ENCODE measurements at regions not wholly inside any gene's neighbourhood (a gene's known extent, or its start where the extent isn't known, plus 50 kb on each side); places are given as distances from the start of the nearest gene placed in this dataset.
"Not testable (repeated sequence)": the region's sequence is repeated elsewhere in the genome, so short reads cannot be mapped to it uniquely, and the experiment has no call there.

DNA sequence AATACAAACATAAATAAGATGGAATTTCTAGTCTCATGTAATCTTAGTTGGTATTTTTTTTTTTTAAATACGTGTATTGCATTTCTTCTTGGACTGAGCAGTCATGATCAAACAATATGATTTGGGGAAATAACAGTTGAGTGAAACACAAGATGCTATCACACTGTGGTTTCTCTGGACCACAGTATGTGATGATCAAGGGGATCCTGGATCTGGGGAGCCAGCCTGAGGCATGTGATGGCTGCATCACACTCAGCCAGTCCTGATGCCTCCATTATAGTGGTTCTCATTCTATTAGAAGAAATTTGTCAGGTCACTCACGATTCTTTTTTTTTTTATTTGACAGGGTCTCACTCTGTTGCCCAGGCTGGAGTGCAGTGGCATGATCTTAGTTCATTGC is 495.9 kb upstream of the POT1 start:
- ATAC-seq = no peak
- Histone ChIP-seq H3K27me3 (no peaks in the 10 kb centered on the region), H3K4me3 (no peak overlapping the region), H3K9me3 (no peaks in the 10 kb centered on the region), H3K27ac (no peak overlapping the region), H3K36me3 (no peaks in the 10 kb centered on the region), H3K4me1 (no peaks in the 10 kb centered on the region)
- in situ Hi-C loops (cut with MboI; ENCODE audit: low sequenced_read_pairs in 4 of 4) = no loop called here
- TF ChIP-seq POLR2A (IDR thresholded peaks at IDR 0.05) = no peak
- TF ChIP-seq, protein P1, sequence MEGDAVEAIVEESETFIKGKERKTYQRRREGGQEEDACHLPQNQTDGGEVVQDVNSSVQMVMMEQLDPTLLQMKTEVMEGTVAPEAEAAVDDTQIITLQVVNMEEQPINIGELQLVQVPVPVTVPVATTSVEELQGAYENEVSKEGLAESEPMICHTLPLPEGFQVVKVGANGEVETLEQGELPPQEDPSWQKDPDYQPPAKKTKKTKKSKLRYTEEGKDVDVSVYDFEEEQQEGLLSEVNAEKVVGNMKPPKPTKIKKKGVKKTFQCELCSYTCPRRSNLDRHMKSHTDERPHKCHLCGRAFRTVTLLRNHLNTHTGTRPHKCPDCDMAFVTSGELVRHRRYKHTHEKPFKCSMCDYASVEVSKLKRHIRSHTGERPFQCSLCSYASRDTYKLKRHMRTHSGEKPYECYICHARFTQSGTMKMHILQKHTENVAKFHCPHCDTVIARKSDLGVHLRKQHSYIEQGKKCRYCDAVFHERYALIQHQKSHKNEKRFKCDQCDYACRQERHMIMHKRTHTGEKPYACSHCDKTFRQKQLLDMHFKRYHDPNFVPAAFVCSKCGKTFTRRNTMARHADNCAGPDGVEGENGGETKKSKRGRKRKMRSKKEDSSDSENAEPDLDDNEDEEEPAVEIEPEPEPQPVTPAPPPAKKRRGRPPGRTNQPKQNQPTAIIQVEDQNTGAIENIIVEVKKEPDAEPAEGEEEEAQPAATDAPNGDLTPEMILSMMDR (IDR thresholded peaks at IDR 0.05 in 4 of 5, conservative IDR thresholded peaks at IDR 0.05 in 1 of 5) = no peak
- intact Hi-C loops (cut with DNase I; ENCODE audit: low total_unique reads) = no loop called here
- DNase-seq = no peak

DNA sequence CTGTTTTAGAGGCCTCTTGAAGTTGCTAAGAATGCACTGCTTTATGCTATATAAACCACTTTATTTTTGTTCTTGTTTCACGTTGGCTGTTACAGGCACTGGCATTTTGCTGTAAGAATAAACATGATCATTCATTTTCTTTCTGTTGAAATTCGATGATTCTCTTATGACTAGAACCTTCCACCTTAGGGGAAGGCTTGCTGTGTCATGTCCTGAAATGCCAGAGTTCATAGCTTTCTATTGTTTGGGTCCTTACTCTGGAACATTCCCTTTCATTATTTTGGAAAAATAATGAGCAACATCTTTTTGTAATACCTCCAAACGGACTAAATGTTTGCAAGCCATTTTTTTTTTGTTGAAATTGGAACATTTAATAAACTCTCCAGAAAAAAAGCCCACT is 495.1 kb upstream of the POT1 start:
- Histone ChIP-seq H3K27ac (no peak overlapping the region), H3K9me3 (no peaks in the 10 kb centered on the region), H3K4me3 (no peak overlapping the region), H3K4me1 (no peaks in the 10 kb centered on the region), H3K36me3 (no peaks in the 10 kb centered on the region), H3K27me3 (no peaks in the 10 kb centered on the region)
- ATAC-seq = no peak
- TF ChIP-seq POLR2A (IDR thresholded peaks at IDR 0.05) = no peak
- TF ChIP-seq, protein P1 (IDR thresholded peaks at IDR 0.05 in 4 of 5, conservative IDR thresholded peaks at IDR 0.05 in 1 of 5) = no peak
- in situ Hi-C loops (cut with MboI; ENCODE audit: low sequenced_read_pairs in 4 of 4) = no loop called here
- no peak for DNase-seq
- intact Hi-C loops (cut with DNase I; ENCODE audit: low total_unique reads) = no loop called here

DNA sequence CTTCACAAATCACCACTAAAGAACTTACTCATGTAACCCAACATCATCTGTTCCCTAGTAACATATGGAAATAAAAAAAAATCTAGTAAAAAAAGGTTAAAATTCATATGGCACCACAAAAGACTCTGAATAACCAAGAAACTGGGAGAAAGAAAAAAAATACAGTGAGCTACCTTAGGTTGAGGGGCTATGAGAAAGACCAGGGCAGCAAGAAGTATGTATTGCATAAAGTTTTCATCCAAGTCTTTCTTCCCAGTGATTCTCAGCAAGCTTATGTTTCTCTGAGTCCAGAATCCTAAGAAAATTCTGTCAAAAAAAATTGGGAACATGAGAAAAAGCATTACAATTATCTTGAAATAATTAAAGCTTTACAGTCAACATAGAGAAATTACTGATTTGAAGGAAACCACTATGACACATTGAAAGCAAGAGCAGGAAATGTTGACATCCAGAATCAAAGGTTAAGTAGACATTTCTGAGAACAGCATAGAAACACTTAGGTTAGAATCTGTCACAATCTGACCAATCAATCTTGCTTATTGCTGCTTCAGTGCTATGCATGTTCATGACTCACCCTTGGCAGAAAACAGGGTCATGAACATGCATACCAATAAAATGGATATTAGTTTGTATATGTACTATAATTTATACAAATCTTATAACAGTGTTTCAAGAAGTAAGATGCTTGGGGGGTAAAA is 494.0 kb upstream of the POT1 start:
- no peaks in the 10 kb centered on the region for H3K9me3 ChIP-seq
- TF ChIP-seq, protein P1 (IDR thresholded peaks at IDR 0.05 in 4 of 5, conservative IDR thresholded peaks at IDR 0.05 in 1 of 5) = no peak
- TF ChIP-seq POLR2A (IDR thresholded peaks at IDR 0.05) = no peak
- no peaks in the 10 kb centered on the region for H3K36me3 ChIP-seq
- ATAC-seq (no peak), DNase-seq (no peak)
- in situ Hi-C loops (cut with MboI; ENCODE audit: low sequenced_read_pairs in 4 of 4) = no loop called here
- no peak overlapping the region for H3K4me3 ChIP-seq
- H3K27ac ChIP-seq = no peak overlapping the region
- no peaks in the 10 kb centered on the region for H3K27me3 ChIP-seq
- intact Hi-C loops (cut with DNase I; ENCODE audit: low total_unique reads) = no loop called here
- H3K4me1 ChIP-seq = no peaks in the 10 kb centered on the region

DNA sequence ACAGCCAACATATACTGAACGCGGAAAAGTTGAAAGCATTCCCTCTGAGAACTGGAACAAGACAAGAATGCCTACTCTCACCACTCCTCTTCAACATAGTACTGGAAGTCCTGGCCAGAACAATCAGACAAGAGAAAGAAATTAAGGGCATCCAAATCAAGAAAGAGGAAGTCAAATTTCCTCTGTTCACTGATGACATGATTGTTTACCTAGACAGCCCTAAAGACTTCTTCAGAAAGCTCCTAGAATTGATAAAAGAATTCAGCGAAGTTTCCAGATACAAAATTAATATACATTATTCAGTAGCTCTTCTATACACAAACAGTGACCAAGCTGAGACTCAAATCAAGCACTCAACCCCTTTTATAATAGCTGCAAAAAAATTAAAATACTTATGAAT is 491.8 kb upstream of the POT1 start:
- H3K4me3 ChIP-seq; H3K27ac ChIP-seq; H3K36me3 ChIP-seq; H3K4me1 ChIP-seq; in situ Hi-C loops (cut with MboI; ENCODE audit: low sequenced_read_pairs in 4 of 4); H3K9me3 ChIP-seq; ATAC-seq; H3K27me3 ChIP-seq; DNase-seq; intact Hi-C loops (cut with DNase I; ENCODE audit: low total_unique reads): not testable (repeated sequence)

DNA sequence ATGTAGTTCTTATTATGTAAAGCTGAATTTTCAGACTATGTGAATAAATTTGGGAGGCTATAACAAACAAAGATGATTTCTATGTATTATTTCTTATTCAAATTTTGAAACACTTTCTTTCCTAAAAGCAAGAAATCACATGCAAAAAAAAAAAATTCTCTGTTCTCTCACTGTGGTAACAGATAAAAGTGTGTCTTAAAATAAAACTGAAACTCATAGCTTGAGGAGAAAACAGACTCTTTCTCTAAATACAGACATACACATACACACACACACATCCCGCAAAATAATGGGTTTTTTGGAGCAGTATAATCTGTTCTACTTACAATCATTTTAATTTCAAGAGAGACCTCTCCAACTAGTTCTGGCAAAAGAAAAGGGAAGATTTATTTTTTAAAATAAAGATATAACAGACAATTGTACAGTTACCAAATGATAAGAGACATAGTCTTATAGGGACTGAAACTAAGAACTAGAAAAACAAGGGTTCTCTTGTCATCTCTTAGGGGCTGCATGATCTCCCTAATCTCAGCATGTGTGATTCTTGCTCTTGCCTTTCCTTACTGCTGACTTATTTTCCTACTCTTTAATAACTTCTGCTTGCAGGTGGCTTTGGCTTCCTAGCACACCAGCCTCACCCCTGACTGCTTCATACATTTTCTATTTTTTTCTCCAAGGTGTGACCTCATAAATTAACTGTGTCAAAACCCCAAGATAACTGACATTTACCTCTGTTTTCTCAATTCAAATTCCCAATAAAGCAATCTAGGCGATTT is 483.5 kb upstream of the POT1 start:
- Histone ChIP-seq H3K27me3 (no peaks in the 10 kb centered on the region), H3K36me3 (no peaks in the 10 kb centered on the region), H3K9me3 (no peaks in the 10 kb centered on the region), H3K4me1 (no peaks in the 10 kb centered on the region), H3K27ac (no peak overlapping the region), H3K4me3 (no peak overlapping the region)
- TF ChIP-seq, protein P1 (IDR thresholded peaks at IDR 0.05 in 4 of 5, conservative IDR thresholded peaks at IDR 0.05 in 1 of 5) = no peak
- TF ChIP-seq POLR2A (IDR thresholded peaks at IDR 0.05) = no peak
- ATAC-seq (no peak), DNase-seq (no peak)
- in situ Hi-C loops (cut with MboI; ENCODE audit: low sequenced_read_pairs in 4 of 4) = no loop called here
- intact Hi-C loops (cut with DNase I; ENCODE audit: low total_unique reads) = no loop called here

All from gastrocnemius medialis (tissue), 4 donors.